GM18519 (cell line): ENCODE measurements at regions not wholly inside any gene's neighbourhood (a gene's known extent, or its start where the extent isn't known, plus 50 kb on each side); places are given as distances from the start of the nearest gene placed in this dataset.

ENCODE experiments used
- ATAC-seq: cut with Tn5 transposase; IDR thresholded peaks from one replicate; pipeline ENCODE4 v1.9.1; 2021; ENCODE audit warnings: mild to moderate bottlenecking, moderate library complexity; ENCODE audit not compliant: unreplicated experiment, low FRiP score

DNA sequence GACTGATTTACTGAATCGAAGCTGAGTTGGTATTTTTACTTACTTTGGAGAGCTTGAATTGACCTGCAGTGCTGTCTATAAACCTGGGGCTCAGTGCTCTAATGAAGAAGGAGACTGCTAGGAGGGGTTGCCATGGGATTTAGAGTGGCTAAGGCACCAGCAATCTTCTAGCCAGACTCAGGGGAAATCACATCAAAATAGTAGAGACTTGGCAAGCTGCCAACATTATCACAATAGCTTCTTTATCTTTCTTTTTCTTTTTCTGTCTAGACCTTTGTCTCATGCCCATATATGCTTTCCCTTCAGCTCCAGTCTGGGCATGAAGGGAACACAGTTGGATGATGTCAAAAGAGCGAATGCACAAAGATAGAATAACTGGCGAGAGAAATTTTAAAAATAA, 301.1 kb upstream of the DPYD start:
- no peak for ATAC-seq

DNA sequence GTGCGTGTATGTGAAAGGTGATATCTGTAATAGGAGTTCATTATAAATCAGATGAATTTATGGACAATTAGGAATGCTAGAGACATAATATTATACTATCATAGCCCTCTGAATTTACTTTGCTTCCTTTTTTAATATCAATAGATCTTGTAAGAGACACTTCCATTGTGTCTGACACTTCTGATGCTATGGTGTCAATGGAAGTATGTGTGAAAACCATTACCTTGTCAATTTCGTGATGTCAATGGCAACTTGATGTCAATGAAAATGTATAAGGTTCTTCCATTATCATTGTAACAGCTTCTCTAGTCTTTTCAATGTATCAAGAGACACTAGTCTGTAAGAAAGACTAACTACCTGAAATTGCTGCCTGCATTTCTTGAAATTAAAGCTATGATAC, 296.8 kb upstream of the DPYD start:
- no peak for ATAC-seq

DNA sequence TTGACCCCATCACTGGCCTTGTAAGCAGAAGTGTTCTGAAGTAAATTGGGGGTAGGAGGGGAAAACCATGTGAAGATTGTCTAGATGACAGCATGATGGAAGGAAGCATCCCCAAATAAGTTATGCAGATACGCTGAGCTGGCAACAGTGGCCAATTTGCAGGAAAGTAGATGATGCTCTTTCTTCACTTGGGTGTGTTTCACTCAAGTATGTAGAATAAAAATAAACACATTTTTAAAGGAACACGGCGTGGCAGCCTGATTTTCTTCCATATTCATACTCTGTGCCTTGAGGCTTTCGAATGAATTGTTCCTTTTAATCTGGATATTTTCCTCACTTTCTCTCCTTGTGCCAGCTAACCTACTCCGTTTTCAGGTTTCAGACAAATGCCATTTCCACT, 295.5 kb upstream of the DPYD start:
- no peak for ATAC-seq

DNA sequence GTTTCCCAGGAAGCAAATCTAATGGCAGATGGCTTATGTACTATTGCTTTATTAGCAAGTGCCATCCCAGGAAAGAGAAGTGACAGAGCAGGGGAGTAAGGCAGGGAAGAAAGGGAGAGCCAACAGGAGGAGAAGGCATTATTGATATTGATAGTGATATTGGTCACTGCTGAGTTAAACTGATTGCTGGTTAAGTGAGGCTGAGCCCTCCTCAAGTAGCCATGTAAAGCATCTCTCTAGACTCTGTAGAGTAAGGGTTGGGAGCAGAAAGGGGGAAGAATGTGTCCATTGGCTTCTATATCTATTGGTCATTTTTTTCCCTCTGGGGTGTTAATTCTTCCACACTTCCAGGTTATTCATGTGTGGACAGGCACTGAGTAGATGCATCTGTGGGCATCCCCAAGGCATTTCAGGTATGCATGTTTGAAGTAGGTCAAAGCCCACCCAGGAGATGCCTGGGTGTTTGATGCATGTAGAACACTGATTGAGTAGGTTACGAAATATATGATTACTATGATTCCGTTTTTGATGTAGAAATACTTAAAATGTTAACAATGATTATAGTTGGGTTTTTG, 290.5 kb upstream of the DPYD start:
- no peak for ATAC-seq

DNA sequence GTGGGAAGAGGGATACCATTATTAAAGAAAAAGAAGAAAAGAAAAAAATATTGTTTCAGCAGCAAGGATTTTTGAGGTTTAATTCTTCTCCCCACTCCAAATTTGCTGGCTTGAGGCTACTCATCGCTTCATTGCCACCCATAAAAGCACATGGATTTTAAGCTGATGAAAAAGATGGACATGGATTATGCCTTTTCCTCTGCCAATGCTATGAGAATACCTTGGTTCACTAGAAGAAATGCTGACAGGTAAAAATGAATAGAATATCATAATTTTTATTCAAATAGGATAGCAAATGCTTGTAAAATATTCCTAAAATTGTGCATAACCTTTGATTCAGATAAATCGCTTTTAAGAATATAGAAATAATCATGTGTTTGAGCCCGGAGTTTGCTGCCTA, 289.7 kb upstream of the DPYD start:
- ATAC-seq, result no peak

DNA sequence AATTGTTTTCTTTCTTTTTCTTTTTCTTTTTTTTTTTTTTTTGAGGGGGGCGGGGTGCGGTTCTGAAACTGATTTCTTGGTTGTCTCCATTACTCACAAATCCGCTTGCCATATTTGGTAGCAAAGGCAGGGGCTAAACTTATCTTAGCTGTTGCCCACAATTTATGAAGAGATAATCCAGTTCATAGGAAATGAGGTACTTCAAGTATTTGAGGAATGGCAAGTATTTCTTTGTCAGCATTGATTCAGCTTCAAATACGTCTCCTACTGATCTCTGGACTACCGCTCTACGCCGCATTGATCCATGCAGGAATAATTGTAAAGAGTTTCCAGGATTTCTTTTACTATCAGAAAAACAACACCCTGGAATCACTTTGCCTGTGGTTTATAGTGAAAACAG, 289.2 kb upstream of the DPYD start:
- no peak for ATAC-seq

DNA sequence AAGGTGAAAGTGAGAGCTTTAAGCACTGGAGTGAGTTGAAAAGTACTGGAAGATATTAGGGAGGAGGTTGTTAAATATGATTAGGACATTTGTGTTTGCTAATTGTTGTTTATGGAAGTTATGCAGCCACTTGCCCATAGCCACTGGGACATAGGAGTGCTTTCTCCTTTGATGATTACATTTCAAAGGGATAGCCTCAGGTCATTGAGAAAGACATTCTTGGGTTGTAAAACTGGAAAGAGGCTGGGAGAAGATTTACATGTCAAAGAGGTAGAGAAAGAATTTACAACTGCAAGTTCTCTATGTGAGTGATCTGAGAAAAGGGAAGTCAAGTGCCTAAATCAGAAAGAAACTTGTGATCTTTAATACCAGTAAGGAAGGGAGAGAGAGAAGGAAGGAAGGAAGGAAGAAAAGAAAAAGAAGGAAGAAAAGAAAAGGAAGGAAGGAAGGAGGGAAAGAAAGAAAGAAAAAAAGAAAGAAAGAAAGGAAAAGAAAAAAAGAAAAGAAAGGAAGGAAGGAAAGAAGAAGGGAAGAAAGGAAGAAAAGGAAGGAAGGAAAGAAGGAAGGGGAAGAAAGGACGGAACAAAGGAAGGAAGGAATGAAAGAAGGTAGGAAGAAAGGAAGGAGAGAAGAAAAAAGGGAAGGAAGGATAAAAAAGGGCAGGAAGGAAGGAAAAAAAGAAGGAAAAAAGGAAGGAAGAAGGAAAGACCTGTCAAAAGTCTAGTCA, 284.6 kb upstream of the DPYD start:
- no peak for ATAC-seq

DNA sequence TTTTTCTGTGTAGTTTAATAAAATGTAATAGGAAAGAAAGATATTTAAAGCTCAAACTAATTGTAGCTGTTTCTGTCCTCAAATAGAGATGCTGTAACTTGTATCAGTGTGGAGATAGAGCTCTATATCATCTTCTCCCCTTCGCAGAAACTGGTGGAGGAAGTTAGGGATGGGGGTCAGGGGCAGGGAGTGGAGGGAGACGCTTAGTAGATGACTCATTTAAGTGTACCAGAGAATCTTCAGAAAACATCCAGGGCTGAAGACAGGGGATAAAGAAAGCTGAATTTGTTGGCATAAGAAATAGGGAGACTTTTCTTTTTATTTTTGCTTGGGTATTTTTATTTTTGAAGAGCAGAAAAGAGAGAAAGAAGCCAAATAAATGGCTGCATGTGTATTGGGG, 282.6 kb upstream of the DPYD start:
- no peak for ATAC-seq

DNA sequence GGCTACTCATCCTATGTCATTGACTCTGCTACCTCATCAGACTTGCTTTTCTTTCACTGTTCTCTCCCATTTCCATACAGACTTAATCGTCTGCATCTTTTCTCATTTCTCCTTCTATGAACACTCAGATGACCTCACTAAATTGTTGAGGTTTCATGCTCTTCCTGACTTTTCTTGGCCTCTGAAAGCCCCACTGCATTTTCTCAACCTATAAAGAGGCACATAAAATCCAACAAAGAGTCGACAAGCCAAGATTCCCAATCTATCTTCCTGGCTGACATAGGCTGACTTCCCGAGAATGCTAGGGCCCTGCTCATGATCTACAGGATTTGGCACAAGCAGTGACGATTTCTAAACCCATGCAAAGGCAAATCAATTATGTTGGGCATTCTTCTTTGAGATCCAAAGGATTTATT, 280.8 kb upstream of the DPYD start:
- ATAC-seq, result no peak

DNA sequence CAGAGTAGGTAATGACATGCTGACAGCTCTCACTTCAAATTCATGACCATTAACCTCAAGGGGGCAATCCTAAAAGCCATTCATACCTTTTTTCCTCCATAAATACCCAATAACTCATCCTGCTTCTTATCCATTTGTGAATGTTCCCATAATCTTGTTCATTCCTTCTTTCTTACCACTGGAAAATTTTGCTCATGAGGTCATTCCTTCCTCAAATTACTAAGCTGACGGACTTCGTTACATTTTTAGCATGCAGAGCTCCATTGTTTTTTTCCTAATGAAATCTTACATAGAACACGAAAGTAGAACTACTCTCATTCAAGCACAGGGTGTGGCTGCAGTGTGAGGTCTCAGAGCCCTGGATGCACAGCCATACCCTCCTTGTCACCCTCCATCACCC, 276.5 kb upstream of the DPYD start:
- no peak for ATAC-seq

DNA sequence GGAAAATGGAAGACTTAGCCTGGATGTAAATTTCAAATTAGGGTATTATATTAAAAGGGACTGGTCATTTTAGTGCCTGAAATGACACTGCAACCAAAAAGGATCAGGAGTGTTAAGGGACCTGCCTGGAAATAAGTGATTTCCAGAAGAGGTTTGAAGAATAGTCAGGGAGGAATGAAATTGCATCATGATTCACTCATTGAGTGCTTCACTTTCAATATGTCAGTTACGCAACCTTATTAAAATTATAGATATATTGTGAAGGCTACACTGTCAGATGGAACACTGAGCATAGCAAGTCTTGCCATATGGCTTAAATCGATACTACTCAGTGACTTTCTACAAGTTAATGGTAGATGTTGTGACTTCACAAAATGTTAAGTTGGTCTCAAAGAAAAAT, 275.2 kb upstream of the DPYD start:
- ATAC-seq, result no peak

DNA sequence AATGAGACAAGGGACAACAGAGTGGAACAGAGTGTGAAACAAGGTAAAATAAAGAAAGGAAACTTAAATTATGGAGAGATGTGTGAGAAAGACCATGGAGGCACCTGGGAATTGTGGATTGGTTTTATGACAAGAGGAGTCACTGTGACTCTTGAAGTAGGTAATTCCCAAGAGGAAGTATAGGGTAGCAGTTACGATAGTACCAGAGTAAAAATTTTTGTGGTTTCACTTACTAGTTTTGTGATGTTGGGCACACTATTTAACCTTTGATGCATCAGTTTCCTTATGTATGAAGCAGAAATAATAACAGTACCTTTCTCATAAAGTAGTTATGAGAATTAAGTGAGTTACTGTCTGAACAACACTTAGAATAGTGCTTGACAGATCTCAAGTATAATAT, 267.9 kb upstream of the DPYD start:
- no peak for ATAC-seq

DNA sequence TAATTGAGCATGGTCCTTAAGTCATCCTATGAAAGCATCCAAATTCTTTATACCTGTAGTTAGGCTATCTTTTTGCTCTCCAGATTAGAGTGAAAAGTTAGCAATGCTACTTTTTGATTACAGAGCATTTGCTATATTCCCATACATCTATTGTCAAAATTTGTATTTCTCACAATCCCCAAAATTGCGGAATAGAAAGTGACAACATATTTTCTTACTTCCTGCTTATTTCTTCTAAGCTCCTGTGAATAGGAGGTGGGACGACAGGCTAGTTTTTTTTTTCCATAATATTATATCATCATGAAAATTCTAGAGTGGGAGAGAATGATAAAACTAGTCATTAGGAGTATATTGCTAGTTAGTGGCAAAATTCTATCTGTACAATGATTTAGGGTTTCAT, 264.0 kb upstream of the DPYD start:
- no peak for ATAC-seq

DNA sequence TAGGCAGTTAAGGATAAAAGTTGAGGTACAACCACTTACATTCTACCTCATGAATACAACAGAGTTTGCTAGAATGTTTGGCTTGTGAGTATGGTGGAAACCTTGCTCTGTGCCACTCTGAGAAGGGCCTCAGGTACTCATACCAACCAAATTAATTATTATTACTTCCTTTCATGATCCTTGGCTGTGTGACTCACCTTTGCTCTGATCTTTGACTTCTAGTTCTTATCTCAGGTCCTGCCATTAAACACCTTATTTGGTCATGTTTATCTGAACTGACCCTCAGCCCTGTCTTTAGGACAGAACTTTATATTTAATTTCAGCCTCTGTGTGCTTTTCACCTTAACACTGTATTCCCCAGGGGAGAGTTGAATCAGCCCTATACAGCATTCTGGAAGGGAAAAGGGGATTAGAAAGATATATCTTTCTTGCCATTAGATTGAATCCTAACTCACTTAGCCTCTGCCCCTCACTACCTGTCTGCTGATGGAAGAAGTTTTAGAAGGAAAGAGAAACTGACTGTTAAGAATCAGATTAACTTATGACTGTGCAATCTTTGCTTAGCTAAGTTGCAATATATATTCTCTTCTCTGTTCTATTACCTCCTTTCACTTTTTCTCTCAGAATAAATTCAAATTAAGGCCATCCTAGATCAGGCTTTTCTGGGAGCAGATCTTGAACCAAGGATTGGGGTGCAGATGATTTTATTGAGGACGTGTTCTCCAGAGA, 260.4 kb upstream of the DPYD start:
- ATAC-seq, result no peak

DNA sequence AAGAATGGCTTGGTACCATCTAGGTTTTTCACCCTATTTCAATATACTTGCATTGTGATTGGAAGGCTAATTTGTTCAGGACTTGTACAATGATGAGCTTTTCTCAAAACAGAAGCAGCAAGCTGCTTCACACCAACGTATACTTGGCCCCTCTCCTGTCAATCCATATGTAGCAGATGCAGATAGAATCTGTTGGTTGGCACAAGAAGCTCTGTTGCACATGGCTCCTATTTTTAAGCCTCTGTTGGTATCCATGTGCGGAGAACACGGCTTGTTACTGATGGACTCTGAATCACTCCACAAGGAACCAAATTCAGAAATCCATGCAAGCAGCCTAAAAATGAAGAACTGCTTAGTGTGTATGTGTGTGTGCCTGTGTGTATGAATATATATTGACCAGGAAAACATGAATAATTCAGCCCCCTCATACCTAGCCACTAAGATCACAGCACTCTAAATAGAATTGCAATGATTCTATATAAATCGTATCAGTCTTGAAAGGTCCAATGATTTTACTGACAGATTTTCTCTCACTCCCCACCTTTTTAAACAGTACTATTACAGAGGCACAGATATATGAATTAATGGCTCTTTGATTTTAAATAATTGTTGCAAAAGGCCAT, 258.4 kb upstream of the DPYD start:
- ATAC-seq, result no peak

DNA sequence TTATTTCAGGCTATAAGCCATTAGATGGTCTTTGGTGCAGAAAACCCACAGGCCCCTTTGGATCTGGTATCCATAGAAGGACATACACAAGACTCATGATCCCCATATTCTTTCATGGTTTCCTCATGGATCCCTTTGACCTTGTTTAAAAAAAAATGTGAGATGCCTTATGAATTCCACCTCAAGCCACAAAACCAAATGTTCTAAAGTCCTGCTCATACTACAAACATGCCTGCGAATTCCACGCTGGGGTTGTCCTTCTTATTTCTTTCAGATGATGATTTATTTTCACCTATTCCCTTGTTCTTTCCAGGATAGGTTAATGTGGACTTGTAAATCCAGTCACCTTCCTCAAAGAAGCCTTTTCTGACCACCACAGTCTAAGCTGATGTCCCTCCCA, 256.9 kb upstream of the DPYD start:
- no peak for ATAC-seq

DNA sequence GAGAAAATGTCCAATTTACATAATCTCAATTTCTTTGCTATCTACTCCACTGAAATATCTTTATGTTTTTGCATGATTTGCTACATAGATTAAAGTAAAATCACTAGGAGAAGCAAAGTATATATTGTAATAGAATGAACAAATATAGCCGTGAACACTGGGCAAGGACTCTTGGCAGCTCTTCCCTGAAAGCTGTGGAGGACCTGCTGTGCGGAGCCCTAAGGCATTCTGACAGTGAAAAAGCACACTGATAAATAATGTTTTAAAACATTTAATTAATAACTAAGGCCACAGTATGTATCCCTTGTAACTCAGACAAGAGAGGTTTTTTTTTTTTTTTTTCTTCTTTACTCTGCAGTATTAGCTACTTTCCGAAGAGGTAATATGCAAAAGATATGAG, 256.1 kb upstream of the DPYD start:
- no peak for ATAC-seq

DNA sequence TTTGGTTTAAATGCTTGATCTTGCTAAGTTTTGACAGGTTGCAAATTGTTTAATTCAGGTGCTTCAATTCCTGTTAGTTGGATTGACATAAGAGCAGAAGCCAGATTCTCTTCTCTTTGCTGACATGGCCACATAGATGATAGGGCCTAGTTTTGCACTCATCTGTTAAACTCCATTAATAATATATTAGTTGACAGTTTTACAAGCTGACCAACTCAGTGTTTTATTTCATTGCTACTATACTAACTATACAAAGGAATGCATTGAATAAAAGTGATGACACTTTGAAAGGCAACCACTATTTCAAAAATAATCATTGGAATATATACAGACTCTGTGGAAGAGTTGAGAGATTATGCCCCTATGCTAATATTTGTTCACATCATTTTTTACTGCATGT, 255.6 kb upstream of the DPYD start:
- ATAC-seq, result no peak

DNA sequence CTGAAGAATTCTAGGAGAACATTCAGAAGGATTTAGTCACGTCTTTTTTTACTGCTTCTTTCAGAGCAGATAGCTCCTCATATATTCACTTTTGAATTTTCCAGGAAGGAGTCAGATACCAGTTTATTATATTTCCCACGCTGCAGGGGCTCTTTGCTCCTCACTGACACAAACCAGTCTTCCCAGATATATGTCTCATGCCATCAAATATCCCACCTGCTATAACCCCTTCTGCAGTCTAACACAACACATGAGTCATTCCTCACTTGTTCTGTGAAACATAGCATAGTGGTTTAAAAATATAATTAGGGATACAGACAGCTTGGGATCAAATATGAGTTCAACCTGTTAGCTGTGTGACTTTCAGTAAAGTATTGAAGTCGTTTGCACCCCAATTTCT, 251.7 kb upstream of the DPYD start:
- no peak for ATAC-seq

DNA sequence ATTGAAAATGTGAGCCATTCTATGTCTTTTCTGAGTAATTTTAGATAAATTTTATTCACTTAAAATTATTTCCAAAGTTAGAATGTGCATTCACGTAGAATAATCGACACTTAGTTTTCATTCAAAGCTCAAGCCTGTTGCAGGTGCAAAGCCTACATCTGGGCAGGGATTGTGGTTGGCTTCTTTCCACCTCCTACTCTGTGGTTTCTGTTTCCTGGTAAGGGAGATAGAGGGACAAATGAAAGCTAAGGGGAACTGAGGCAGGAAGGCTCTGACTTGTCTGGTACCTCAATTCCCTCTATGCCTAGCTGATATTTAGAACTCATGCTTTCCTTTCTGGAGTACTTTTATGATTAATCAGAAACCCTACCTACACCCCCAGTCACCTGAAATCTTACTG, 251.2 kb upstream of the DPYD start:
- ATAC-seq, result no peak

DNA sequence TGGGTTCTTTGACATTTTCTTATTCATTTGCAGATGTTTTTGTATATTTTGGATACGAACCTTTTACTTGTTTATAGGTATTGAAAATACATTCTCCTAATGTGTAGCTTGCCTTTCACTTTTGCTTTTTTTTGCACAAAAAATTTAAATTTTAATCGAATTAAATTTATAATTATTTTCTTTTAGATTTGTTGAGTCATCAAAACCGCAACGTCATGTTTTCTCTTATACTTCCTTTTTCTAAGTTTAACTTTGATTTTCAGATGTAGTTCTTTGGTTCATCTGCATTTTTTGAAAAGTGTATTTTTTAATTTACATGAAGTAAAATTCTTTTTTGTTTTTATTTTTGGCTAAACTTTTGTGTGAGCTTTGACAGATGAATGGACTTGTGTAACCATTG, 243.7 kb upstream of the DPYD start:
- no peak for ATAC-seq
